Skeletal muscle tissue (tissue), 3 donors: ENCODE measurements at regions not wholly inside any gene's neighbourhood (a gene's known extent, or its start where the extent isn't known, plus 50 kb on each side); places are given as distances from the start of the nearest gene placed in this dataset.

Experiments used
- H3K27ac ChIP-seq: one replicate; pipeline ENCODE4 v1.7.0; 2013; ENCODE audit warnings: mild to moderate bottlenecking, low read depth, low read length, inconsistent platforms
- H3K27me3 ChIP-seq, 3 donors: one replicate each; pipeline ENCODE4 v1.7.0; 2013; ENCODE audit warnings: low read length in 3 of 3; ENCODE audit not compliant: control insufficient read depth in 3 of 3, insufficient read depth in 3 of 3
- H3K36me3 ChIP-seq, 3 donors: one replicate each; pipeline ENCODE4 v1.7.0; 2013; ENCODE audit warnings: low read length in 3 of 3; ENCODE audit not compliant: control insufficient read depth in 3 of 3, insufficient read depth in 3 of 3
- H3K4me1 ChIP-seq, 3 donors: one replicate each; pipeline ENCODE4 v1.7.0; 2013; ENCODE audit warnings: low read length in 3 of 3, mild to moderate bottlenecking in 3 of 3; ENCODE audit not compliant: control insufficient read depth in 3 of 3, insufficient read depth in 3 of 3
- H3K4me3 ChIP-seq, 3 donors: one replicate each; pipeline ENCODE4 v1.7.0; 2013; ENCODE audit warnings: low read length in 3 of 3
- H3K9ac ChIP-seq, 3 donors: one replicate each; pipeline ENCODE4 v1.7.0; 2013; ENCODE audit warnings: low read length in 3 of 3, mild to moderate bottlenecking in 3 of 3, moderate library complexity in 2 of 3, low read depth in 1 of 3
- H3K9me3 ChIP-seq, 3 donors: one replicate each; pipeline ENCODE4 v1.7.0; 2013; ENCODE audit warnings: low read length in 3 of 3; ENCODE audit not compliant: control insufficient read depth in 3 of 3
- donor health status: Osteomylitis.

GRCh38 chr4:1543561-1543960 is 137.3 kb upstream of the NKX1-1 start:
- Histone ChIP-seq H3K9ac (no peak overlapping the region), H3K4me3 (no peak overlapping the region), H3K27ac (no peak overlapping the region), H3K27me3 (peaks cover 9 to 25% (median 19%) of the 10 kb centered on the region in 3 donors), H3K4me1 (peaks cover 0 to 3% (median 3%) of the 10 kb centered on the region in 3 donors), H3K36me3 (no peaks in the 10 kb centered on the region), H3K9me3 (no peaks in the 10 kb centered on the region)

- Histone ChIP-seq H3K36me3 (no peaks in the 10 kb centered on the region), H3K4me1 (peaks cover 0 to 3% (median 0%) of the 10 kb centered on the region in 3 donors), H3K27me3 (peaks cover 9 to 28% (median 19%) of the 10 kb centered on the region in 3 donors), H3K4me3 (no peak overlapping the region), H3K9me3 (no peaks in the 10 kb centered on the region), H3K9ac (no peak overlapping the region), H3K27ac (no peak overlapping the region)
These were observed 136.5 kb upstream of the NKX1-1 start for GRCh38 chr4:1542516-1543320.

GRCh38 chr4:1542226-1542490 is 135.9 kb upstream of the NKX1-1 start:
- Histone ChIP-seq H3K4me3 (no peak overlapping the region), H3K9me3 (no peaks in the 10 kb centered on the region), H3K27me3 (peaks cover 10 to 33% (median 19%) of the 10 kb centered on the region in 3 donors), H3K9ac (no peak overlapping the region), H3K27ac (no peak overlapping the region), H3K36me3 (no peaks in the 10 kb centered on the region), H3K4me1 (peaks cover 0 to 3% (median 0%) of the 10 kb centered on the region in 3 donors)

- no peak overlapping the region for H3K27ac ChIP-seq
These were observed 135.4 kb upstream of the NKX1-1 start for GRCh38 chr4:1541449-1542225.

GRCh38 chr4:1540601-1541375 is 134.5 kb upstream of the NKX1-1 start:
- Histone ChIP-seq H3K9me3 (no peaks in the 10 kb centered on the region), H3K4me1 (peaks cover 0 to 3% (median 0%) of the 10 kb centered on the region in 3 donors), H3K27ac (no peak overlapping the region)

More at GRCh38 chr4:1541449-1542225, 135.4 kb upstream of the NKX1-1 start:
- Histone ChIP-seq H3K9me3 (no peaks in the 10 kb centered on the region), H3K4me1 (peaks cover 0 to 3% (median 0%) of the 10 kb centered on the region in 3 donors), H3K9ac (no peak overlapping the region), H3K36me3 (no peaks in the 10 kb centered on the region), H3K27me3 (peaks cover 12 to 38% (median 24%) of the 10 kb centered on the region in 3 donors), H3K4me3 (no peak overlapping the region)

GRCh38 chr4:1539859-1540600 is 133.8 kb upstream of the NKX1-1 start:
- Histone ChIP-seq H3K27me3 (peaks cover 16 to 43% (median 30%) of the 10 kb centered on the region in 3 donors), H3K4me3 (no peak overlapping the region), H3K9ac (no peak overlapping the region), H3K27ac (no peak overlapping the region), H3K9me3 (no peaks in the 10 kb centered on the region), H3K4me1 (peaks cover 0 to 3% (median 0%) of the 10 kb centered on the region in 3 donors), H3K36me3 (no peaks in the 10 kb centered on the region)

More at GRCh38 chr4:1540601-1541375, 134.5 kb upstream of the NKX1-1 start:
- peaks cover 12 to 41% (median 26%) of the 10 kb centered on the region in 3 donors for H3K27me3 ChIP-seq
- no peak overlapping the region for H3K9ac ChIP-seq
- H3K4me3 ChIP-seq = no peak overlapping the region
- no peaks in the 10 kb centered on the region for H3K36me3 ChIP-seq

GRCh38 chr4:1538941-1539772 is 132.9 kb upstream of the NKX1-1 start:
- Histone ChIP-seq H3K9ac (no peak overlapping the region), H3K27me3 (peaks cover 24 to 46% (median 39%) of the 10 kb centered on the region in 3 donors), H3K4me1 (no peaks in the 10 kb centered on the region), H3K9me3 (no peaks in the 10 kb centered on the region), H3K27ac (no peak overlapping the region), H3K4me3 (no peak overlapping the region), H3K36me3 (no peaks in the 10 kb centered on the region)

- Histone ChIP-seq H3K4me3 (no peak overlapping the region), H3K9ac (no peak overlapping the region), H3K27ac (no peak overlapping the region), H3K9me3 (no peaks in the 10 kb centered on the region), H3K27me3 (peaks cover 34 to 55% (median 50%) of the 10 kb centered on the region in 3 donors), H3K36me3 (no peaks in the 10 kb centered on the region), H3K4me1 (no peaks in the 10 kb centered on the region)
These were observed 131.8 kb upstream of the NKX1-1 start for GRCh38 chr4:1538096-1538410.
